IMR-90 (cell line): ENCODE measurements at regions not wholly inside any gene's neighbourhood (a gene's known extent, or its start where the extent isn't known, plus 50 kb on each side); places are given as distances from the start of the nearest gene placed in this dataset.

Experiments
- ATAC-seq: fragments of 200-7000 bp; cut with Tn5 transposase; 2 replicates; pipeline ENCODE4 v1.9.1; 2020; ENCODE audit warnings: low read depth, mild to moderate bottlenecking, moderate library complexity
- BruUV-seq: library from RNA; stranded (reverse); fragments of 400-500 nt; replicated peaks from 2 replicates; lab custom pipeline; 2021; lab: Mats Ljungman, UMichigan
- CTCF ChIA-PET: fragments of 300-600 bp; formaldehyde crosslinking; extraction: SDS; loops from one replicate; lab custom pipeline; 2021; ENCODE audit warnings: antibody characterized with exemption; lab: Yijun Ruan, JAX
- POLR2A ChIA-PET: fragments of 300-600 bp; sonication (Branson Sonifier 250); formaldehyde crosslinking; loops from one replicate; lab custom pipeline; 2022; ENCODE audit warnings: antibody characterized with exemption; ENCODE audit not compliant: unreplicated experiment; lab: Charles Lee
- DNase-seq: peaks from one replicate; pipeline ENCODE4 v3.0.0; 2013
- H2AFZ ChIP-seq: replicated peaks from 2 replicates; pipeline ENCODE3; 2013; ENCODE audit warnings: low read length, mild to moderate bottlenecking; ENCODE audit not compliant: poor library complexity
- H2AK5ac ChIP-seq: 2 replicates; pipeline ENCODE4 v1.6.1; 2013; ENCODE audit warnings: low read depth, low read length, inconsistent platforms
- H2AK9ac ChIP-seq: replicated peaks from 2 replicates; pipeline ENCODE3; 2013; ENCODE audit warnings: mild to moderate bottlenecking, low read depth, low read length, moderate library complexity; ENCODE audit not compliant: poor library complexity
- H2BK120ac ChIP-seq: 2 replicates; pipeline ENCODE4 v1.6.1; 2013; ENCODE audit warnings: low read depth, low read length, inconsistent platforms
- H2BK15ac ChIP-seq: 3 replicates; pipeline ENCODE4 v1.6.1; 2013; ENCODE audit warnings: low read depth, low read length, inconsistent platforms
- H2BK20ac ChIP-seq: 2 replicates; pipeline ENCODE4 v1.6.1; 2013; ENCODE audit warnings: low read depth, mild to moderate bottlenecking, inconsistent platforms, low read length, moderate library complexity
- H2BK5ac ChIP-seq: 2 replicates; pipeline ENCODE4 v1.6.1; 2013; ENCODE audit warnings: mild to moderate bottlenecking, low read depth, low read length, inconsistent platforms; ENCODE audit not compliant: poor library complexity, severe bottlenecking
- H3K14ac ChIP-seq: replicated peaks from 2 replicates; pipeline ENCODE4 v1.6.1; 2013; ENCODE audit warnings: low read depth, low read length, inconsistent platforms
- H3K18ac ChIP-seq: 2 replicates; pipeline ENCODE4 v1.6.1; 2013; ENCODE audit warnings: low read depth, low read length, control low read depth
- H3K23ac ChIP-seq: 2 replicates; pipeline ENCODE4 v1.6.1; 2013; ENCODE audit warnings: low read depth, low read length, inconsistent platforms
- H3K27ac ChIP-seq: 2 replicates; pipeline ENCODE4 v1.5.1; 2013; ENCODE audit warnings: mild to moderate bottlenecking, control low read depth, low read length; ENCODE audit not compliant: insufficient read depth
- H3K27me3 ChIP-seq: 2 replicates; pipeline ENCODE4 v1.6.1; 2013; ENCODE audit warnings: low read length; ENCODE audit not compliant: control insufficient read depth, insufficient read depth
- H3K36me3 ChIP-seq: 2 replicates; pipeline ENCODE4 v1.6.1; 2013; ENCODE audit warnings: low read length, mixed read lengths; ENCODE audit not compliant: control insufficient read depth, insufficient read depth
- H3K4ac ChIP-seq: 2 replicates; pipeline ENCODE4 v1.6.1; 2013; ENCODE audit warnings: low read depth, low read length, inconsistent platforms
- H3K4me1 ChIP-seq: 2 replicates; pipeline ENCODE4 v1.6.1; 2013; ENCODE audit warnings: low read length, mixed read lengths; ENCODE audit not compliant: control insufficient read depth, insufficient read depth
- H3K4me2 ChIP-seq: 2 replicates; pipeline ENCODE4 v1.6.1; 2013; ENCODE audit warnings: low read depth, mild to moderate bottlenecking, control low read depth, low read length, moderate library complexity
- H3K4me3 ChIP-seq: 2 replicates; pipeline ENCODE4 v1.5.1; 2013; ENCODE audit warnings: low read depth, mild to moderate bottlenecking, control low read depth, low read length, moderate library complexity; ENCODE audit not compliant: insufficient read depth
- H3K56ac ChIP-seq: 2 replicates; pipeline ENCODE4 v1.6.1; 2013; ENCODE audit warnings: low read length, inconsistent platforms; ENCODE audit not compliant: insufficient read depth; ENCODE audit errors: extremely low read depth
- H3K79me1 ChIP-seq, 2 experiments: 2 replicates each; pipeline ENCODE4 v1.6.1; 2013; ENCODE audit warnings: low read length in 2 of 2, inconsistent platforms in 1 of 2, low read depth in 1 of 2
- H3K9ac ChIP-seq: 2 replicates; pipeline ENCODE4 v1.6.1; 2013; ENCODE audit warnings: low read depth, low read length, control low read depth
- H3K9me1 ChIP-seq: 2 replicates; pipeline ENCODE4 v1.6.1; 2013; ENCODE audit warnings: low read length, inconsistent platforms; ENCODE audit not compliant: insufficient read depth
- H3K9me3 ChIP-seq: 2 replicates; pipeline ENCODE4 v1.6.1; 2013; ENCODE audit warnings: low read length; ENCODE audit not compliant: control insufficient read depth, insufficient read depth
- H4K20me1 ChIP-seq: 2 replicates; pipeline ENCODE4 v1.6.1; 2013; ENCODE audit warnings: low read length, inconsistent platforms; ENCODE audit not compliant: insufficient read depth
- H4K5ac ChIP-seq: 2 replicates; pipeline ENCODE4 v1.6.1; 2013; ENCODE audit warnings: mild to moderate bottlenecking, low read depth, low read length, control low read depth
- H4K8ac ChIP-seq, 2 experiments: 2 replicates each; pipeline ENCODE4 v1.6.1; 2013; ENCODE audit warnings: low read depth in 2 of 2, low read length in 2 of 2, control low read depth in 1 of 2, inconsistent platforms in 1 of 2
- H4K91ac ChIP-seq: 2 replicates; pipeline ENCODE4 v1.6.1; 2013; ENCODE audit warnings: low read depth, low read length, inconsistent platforms; ENCODE audit not compliant: insufficient read depth
- CEBPB ChIP-seq: IDR thresholded peaks from 2 replicates; pipeline ENCODE4 v1.6.1; 2012; ENCODE audit warnings: low read depth, low read length, improper control_type of control experiment
- ELK1 ChIP-seq: fragments of 150-350 bp; IDR thresholded peaks from 2 replicates; pipeline ENCODE4 v1.6.1; 2016; ENCODE audit warnings: low read depth, mild to moderate bottlenecking, low read length, moderate library complexity, borderline replicate concordance
- WGBS, 2 experiments: methylation state at CpG; one replicate each; pipeline versions ENCODE4 v1.1.5 to v1.1.7; 2013; ENCODE audit warnings: missing lambda C conversion rate in 2 of 2; ENCODE audit not compliant: insufficient read length in 1 of 2; ENCODE audit errors: extremely low coverage in 2 of 2; 5-methylcytosine and 5-hydroxymethylcytosine counted together
- dilution Hi-C: fragments of 300-500 bp; cut with HindIII; formaldehyde crosslinking; loops from one replicate; pipeline ENCODE4 v1.14.3; 2018; ENCODE audit warnings: low sequenced_read_pairs; ENCODE audit not compliant: unreplicated experiment
- in situ Hi-C: fragments of 300-500 bp; cut with MboI; formaldehyde crosslinking; loops from 3 replicates; pipeline ENCODE4 v1.14.3; 2019; ENCODE audit warnings: low sequenced_read_pairs, inconsistent platforms, mixed read lengths
- intact Hi-C: fragments of 100-400 bp; cut with micrococcal nuclease; formaldehyde crosslinking; loops from 2 replicates; pipeline ENCODE4 v1.10.0; 2022

DNA sequence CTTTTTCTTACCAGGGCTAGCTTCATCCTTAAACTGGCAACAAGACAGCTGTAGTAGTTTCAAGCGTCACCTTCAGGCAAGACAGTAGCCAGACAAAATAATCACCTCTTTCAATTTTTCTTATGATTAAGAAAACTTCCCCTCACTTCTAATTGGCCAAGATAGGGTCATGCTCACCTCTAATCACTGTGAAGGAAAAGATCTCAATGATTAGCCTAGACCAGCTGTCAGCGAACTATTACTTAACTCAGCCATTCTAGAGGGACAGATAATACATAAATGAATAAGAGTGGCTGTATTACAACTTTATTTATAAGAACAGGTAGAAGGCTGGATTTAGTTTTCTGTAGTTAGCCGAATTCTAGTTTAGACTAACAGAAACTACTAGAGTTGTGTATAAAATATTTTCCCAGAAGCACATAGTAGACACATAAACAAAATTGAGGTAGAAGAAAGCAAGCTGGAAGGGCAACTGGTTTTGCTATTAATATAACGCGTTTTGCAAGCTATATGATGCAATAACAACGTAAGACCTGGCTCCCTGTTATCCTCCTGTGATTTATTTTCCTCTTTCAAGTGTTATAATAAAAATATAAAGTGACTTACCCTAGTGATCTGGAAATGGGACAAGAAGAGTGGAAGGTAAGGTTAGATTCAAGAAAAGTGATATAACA lies 64.3 kb downstream of the ELAPOR2 start:
- dilution Hi-C loops = no loop called here

More for the DNA sequence above, 64.3 kb downstream of the ELAPOR2 start:
- H2BK20ac ChIP-seq = no peak overlapping the region
- H3K9ac ChIP-seq = no peak overlapping the region
- in situ Hi-C loops = no loop called here
- H3K4ac ChIP-seq = no peak overlapping the region
- H2BK15ac ChIP-seq = no peak overlapping the region
- H3K36me3 ChIP-seq = no peaks in the 10 kb centered on the region
- H2AK9ac ChIP-seq = no peak overlapping the region
- H3K14ac ChIP-seq = no peak overlapping the region
- CTCF ChIA-PET = no interaction called here
- no peak overlapping the region for H2AK5ac ChIP-seq
- no peak overlapping the region for H2AFZ ChIP-seq
- WGBS, 2 experiments = 67% methylated on average over 1 of the region's 6 CpGs; no CpG with 5 or more reads in 1 of the 2 experiments
- no peak overlapping the region for H3K23ac ChIP-seq
- H4K8ac ChIP-seq = no peak overlapping the region
- H3K9me1 ChIP-seq = no peaks in the 10 kb centered on the region
- H3K18ac ChIP-seq = no peak overlapping the region
- H4K5ac ChIP-seq = no peak overlapping the region
- no peaks in the 10 kb centered on the region for H3K9me3 ChIP-seq
- no peaks in the 10 kb centered on the region for H3K4me1 ChIP-seq
- H4K91ac ChIP-seq = no peak overlapping the region
- no peak overlapping the region for H3K56ac ChIP-seq
- TF ChIP-seq ELK1 (no peak), CEBPB (0 out of 2 replicates have a peak, but pooled peaks have one; percentile 45)
- BruUV-seq = no TSS peak
- no peak overlapping the region for H3K4me2 ChIP-seq
- intact Hi-C loops = no loop called here
- H3K27ac ChIP-seq = no peak overlapping the region
- H3K27me3 ChIP-seq = no peaks in the 10 kb centered on the region
- H2BK5ac ChIP-seq = no peak overlapping the region
- no peak overlapping the region for H3K4me3 ChIP-seq
- POLR2A ChIA-PET = no interaction called here
- no peaks in the 10 kb centered on the region for H3K79me1 ChIP-seq
- no peak overlapping the region for H2BK120ac ChIP-seq
- no peak for DNase-seq
- ATAC-seq = no peak
- no peaks in the 10 kb centered on the region for H4K20me1 ChIP-seq
